K562 (cell line): ENCODE measurements at regions not wholly inside any gene's neighbourhood (a gene's known extent, or its start where the extent isn't known, plus 50 kb on each side); places are given as distances from the start of the nearest gene placed in this dataset.

Source experiments
- ATAC-seq: fragments of 200-7000 bp; cut with Tn5 transposase; 3 replicates; pipeline ENCODE4 v1.9.1; 2020; ENCODE audit warnings: moderate library complexity
- BruUV-seq: library from RNA; stranded (reverse); fragments of 400-500 nt; replicated peaks from 2 replicates; lab custom pipeline; 2021; lab: Mats Ljungman, UMichigan
- CTCF ChIA-PET: fragments of 300-600 bp; formaldehyde crosslinking; extraction: SDS; loops from one replicate; lab custom pipeline; 2021; ENCODE audit warnings: low intra/inter-chr PET ratio; lab: Yijun Ruan, JAX
- POLR2A ChIA-PET: fragments of 300-600, 350-650 bp; sonication (Branson Sonifier 250); formaldehyde crosslinking; extraction: SDS; loops from one replicate; lab custom pipeline; 2021; ENCODE audit warnings: antibody characterized with exemption, inconsistent platforms; lab: Yijun Ruan, JAX
- DNase-seq, 4 experiments: peaks; one replicate each; pipeline versions ENCODE4 v3.0.0 to v3.0.0-alpha.2; 2011 to 2018; ENCODE audit warnings: low spot score in 3 of 4, mixed read lengths in 3 of 4; ENCODE audit errors: extremely low read depth in 1 of 4
- FAIRE-seq: peaks from 2 replicates; lab custom pipeline; 2011; peaks lifted over from hg19 to GRCh38; lab: Jason Lieb, UNC
- H2AFZ ChIP-seq: 2 replicates; pipeline ENCODE4 v1.6.0; 2011; ENCODE audit warnings: low read depth, low read length, control low read depth, inconsistent platforms
- H3K27ac ChIP-seq: fragments of 200-600 bp; 3 replicates; pipeline ENCODE4 v1.8.0; 2011; ENCODE audit warnings: low read depth, mild to moderate bottlenecking, control low read depth, inconsistent platforms, low read length, moderate library complexity, mixed read lengths; ENCODE audit errors: extremely low read depth
- H3K27me3 ChIP-seq, 2 experiments: fragments of 300-600 bp in 1 of 2; 2 replicates in 1 of 2; 3 replicates in 1 of 2; pipeline versions ENCODE4 v1.6.0 to v1.8.0; 2011; ENCODE audit warnings: inconsistent platforms in 2 of 2, low read length in 2 of 2, mild to moderate bottlenecking in 1 of 2, mixed read lengths in 1 of 2, moderate library complexity in 1 of 2; ENCODE audit not compliant: control insufficient read depth in 2 of 2, insufficient read depth in 2 of 2
- H3K36me3 ChIP-seq: fragments of 300-600 bp; 3 replicates; pipeline ENCODE4 v1.8.0; 2011; ENCODE audit warnings: mild to moderate bottlenecking, low read length, inconsistent platforms; ENCODE audit not compliant: control insufficient read depth, insufficient read depth
- H3K4me1 ChIP-seq, 2 experiments: fragments of 200-600 bp in 1 of 2; replicated peaks in 1 of 2; 2 replicates in 1 of 2; 3 replicates in 1 of 2; pipeline versions ENCODE4 v1.5.1 to v1.8.0; 2011; ENCODE audit warnings: inconsistent platforms in 2 of 2, low read length in 2 of 2, mild to moderate bottlenecking in 1 of 2, mixed read lengths in 1 of 2, moderate library complexity in 1 of 2; ENCODE audit not compliant: control insufficient read depth in 2 of 2, insufficient read depth in 2 of 2
- H3K4me2 ChIP-seq: 2 replicates; pipeline ENCODE4 v1.6.1; 2011; ENCODE audit warnings: low read length, control low read depth, inconsistent platforms, mixed read lengths; ENCODE audit not compliant: insufficient read depth
- H3K4me3 ChIP-seq: fragments of 200-600 bp; sonication (generic), shearing (Covaris generic); 2 replicates; pipeline ENCODE4 v1.5.1; 2016; ENCODE audit warnings: control low read depth, inconsistent platforms
- H3K79me2 ChIP-seq: fragments of 200-600 bp; 3 replicates; pipeline ENCODE4 v1.8.0; 2011; ENCODE audit warnings: low read length, inconsistent platforms; ENCODE audit not compliant: control insufficient read depth, insufficient read depth
- H3K9ac ChIP-seq, 2 experiments: 2 replicates each; pipeline versions ENCODE4 v1.6.0 to v1.6.1; 2011; ENCODE audit warnings: low read depth in 2 of 2, low read length in 2 of 2, control low read depth in 1 of 2, inconsistent platforms in 1 of 2, mild to moderate bottlenecking in 1 of 2, mixed read lengths in 1 of 2; ENCODE audit not compliant: insufficient read depth in 1 of 2
- H3K9me1 ChIP-seq: one replicate; pipeline ENCODE4 v1.6.0; 2011; ENCODE audit warnings: inconsistent platforms, mild to moderate bottlenecking, low read length, moderate library complexity; ENCODE audit not compliant: control insufficient read depth, insufficient read depth
- H3K9me3 ChIP-seq: replicated peaks from 2 replicates; pipeline ENCODE4 v1.5.1; 2011; ENCODE audit warnings: low read depth, low read length, inconsistent platforms; ENCODE audit not compliant: control insufficient read depth, insufficient read depth
- H4K20me1 ChIP-seq: replicated peaks from 2 replicates; pipeline ENCODE4 v1.6.1; 2011; ENCODE audit warnings: low read length, inconsistent platforms, mixed read lengths; ENCODE audit not compliant: control insufficient read depth, insufficient read depth
- BACH1 ChIP-seq: fragments of 200-800 bp; sonication (Bioruptor generic); IDR thresholded peaks from 2 replicates; pipeline ENCODE4 v1.6.1; 2016; ENCODE audit warnings: missing genetic modification characterization, missing compliant biosample characterization
- FOXK1 ChIP-seq: sonication (generic); formaldehyde crosslinking; IDR thresholded peaks from 2 replicates; pipeline ENCODE4 v1.8.0; 2022; ENCODE audit warnings: missing genetic modification reagents, mild to moderate bottlenecking, borderline replicate concordance
- HDAC2 ChIP-seq: fragments of 450-650 bp; IDR thresholded peaks from 2 replicates; pipeline ENCODE4 v1.6.1; 2016; ENCODE audit warnings: mild to moderate bottlenecking
- PHF21A ChIP-seq: fragments of 450-650 bp; IDR thresholded peaks from 2 replicates; pipeline ENCODE4 v1.6.1; 2017; ENCODE audit warnings: low read depth, borderline replicate concordance
- SAFB ChIP-seq: fragments of 200-400 bp; formaldehyde crosslinking; IDR thresholded peaks from 2 replicates; pipeline ENCODE4 v1.6.1; 2017; ENCODE audit warnings: low read depth, low read length, borderline replicate concordance
- SMAD3 ChIP-seq: fragments of 450-650 bp; formaldehyde crosslinking; conservative IDR thresholded peaks from 2 replicates; pipeline ENCODE4 v1.4.0; 2020; ENCODE audit warnings: mild to moderate bottlenecking
- STAG1 ChIP-seq: sonication (generic); formaldehyde crosslinking; IDR thresholded peaks from 2 replicates; pipeline ENCODE4 v1.5.0; 2020; ENCODE audit warnings: missing genetic modification reagents, borderline replicate concordance
- TAF7 ChIP-seq: fragments of 450-650 bp; IDR thresholded peaks from 2 replicates; pipeline ENCODE4 v1.6.1; 2016; ENCODE audit warnings: missing genetic modification characterization, missing compliant biosample characterization
- ZFP1 ChIP-seq: fragments of 450-650 bp; formaldehyde crosslinking; IDR thresholded peaks from 2 replicates; pipeline ENCODE4 v1.4.0; 2020; ENCODE audit warnings: mild to moderate bottlenecking, mixed read lengths
- ZNF280B ChIP-seq: fragments of 250-450 bp; sonication (Bioruptor Pico); IDR thresholded peaks from 2 replicates; pipeline ENCODE4 v1.5.1; 2021; ENCODE audit warnings: mild to moderate bottlenecking
- ZNF436 ChIP-seq: fragments of 250-450, 450-650 bp; sonication (Bioruptor Pico); formaldehyde crosslinking; IDR thresholded peaks from 2 replicates; pipeline ENCODE4 v1.7.0; 2020; ENCODE audit warnings: mild to moderate bottlenecking
- WGBS: fragments of 100-300 bp; shearing (Covaris generic); methylation state at CpG from one replicate; pipeline ENCODE4 v1.1.6; 2016; ENCODE audit warnings: low coverage, mixed read lengths; ENCODE audit not compliant: insufficient coverage; ENCODE audit errors: missing lambda C conversion rate; 5-methylcytosine and 5-hydroxymethylcytosine counted together
- in situ Hi-C: fragments of 300-500 bp; cut with MboI; formaldehyde crosslinking; loops from 4 replicates; pipeline ENCODE4 v1.15.0; 2018; ENCODE audit warnings: inconsistent platforms, mixed read lengths
- intact Hi-C: fragments of 100-400 bp; cut with micrococcal nuclease; formaldehyde crosslinking; loops from 2 replicates; pipeline ENCODE4 v1.14.2; 2022
- TF ChIP-seq, protein P1 (sequence below): fragments of 450-650 bp; IDR thresholded peaks from 2 replicates; pipeline ENCODE4 v1.6.1; 2017; ENCODE audit warnings: antibody characterized with exemption

DNA sequence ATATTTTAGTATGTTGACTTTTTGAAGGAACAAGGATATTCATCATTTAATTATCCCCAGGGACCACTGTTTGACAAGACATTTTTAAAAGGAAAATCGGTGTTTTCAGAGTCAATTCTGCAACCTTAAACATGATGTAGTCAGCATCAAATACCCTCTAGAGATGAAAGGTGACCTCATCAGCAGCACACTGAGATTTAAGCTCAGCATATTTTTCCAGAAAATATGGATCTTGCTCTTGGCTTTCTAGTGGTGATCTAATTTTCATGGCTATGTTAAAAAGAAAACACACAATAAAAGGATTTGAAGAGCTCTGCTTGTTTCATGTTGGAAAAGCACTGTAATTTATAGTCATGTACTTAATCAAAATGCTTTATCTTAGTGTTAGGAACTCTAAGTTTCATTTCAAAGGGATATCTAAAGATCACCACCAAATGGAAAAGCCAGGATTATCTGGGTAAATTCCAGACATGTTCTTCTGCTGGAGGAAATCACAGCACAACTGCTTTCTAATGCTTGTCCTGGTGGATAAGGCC, 487.2 kb downstream of the ENC1 start:
- H3K9ac ChIP-seq: no peak overlapping the region
- ATAC-seq: no peak
- WGBS: 0% methylated on average over 1 of the region's 1 CpG
- in situ Hi-C loops (no loop called here), intact Hi-C loops (no loop called here)
- no peak overlapping the region for H3K4me3 ChIP-seq
- DNase-seq: no peak
- no peaks in the 10 kb centered on the region for H3K9me3 ChIP-seq
- H3K27me3 ChIP-seq: no peaks in the 10 kb centered on the region
- no peak for FAIRE-seq
- no peak for TF ChIP-seq ZFP1
- no peak for TF ChIP-seq SMAD3 (CRISPR knock-in tag)
- no peak for TF ChIP-seq ZNF280B (CRISPR knock-in tag)
- no peaks in the 10 kb centered on the region for H3K79me2 ChIP-seq
- no TSS peak for BruUV-seq
- no peak overlapping the region for H2AFZ ChIP-seq
- H3K4me1 ChIP-seq: no peaks in the 10 kb centered on the region
- no peak overlapping the region for H3K4me2 ChIP-seq
- no peaks in the 10 kb centered on the region; the same call in 1 of the 2 replicates for H4K20me1 ChIP-seq
- H3K27ac ChIP-seq: no peak overlapping the region
- no peaks in the 10 kb centered on the region for H3K36me3 ChIP-seq
- H3K9me1 ChIP-seq: no peaks in the 10 kb centered on the region
- ChIA-PET POLR2A (interaction anchor here (0.8 kb wide), 1 partner anchor 160 kb away, joined by 3 read pairs; no protein-coding TSS in a partner anchor), CTCF (no interaction called here)

GRCh38 chr5:74152625-74153254, 487.8 kb downstream of the ENC1 start:
- Histone ChIP-seq H3K4me2 (no peak overlapping the region), H3K36me3 (no peaks in the 10 kb centered on the region), H3K4me1 (no peaks in the 10 kb centered on the region), H3K27me3 (no peaks in the 10 kb centered on the region), H3K27ac (no peak overlapping the region), H4K20me1 (no peaks in the 10 kb centered on the region; the same call in 1 of the 2 replicates), H3K9ac (no peak overlapping the region), H3K9me3 (no peaks in the 10 kb centered on the region), H3K9me1 (no peaks in the 10 kb centered on the region), H3K4me3 (no peak overlapping the region), H2AFZ (no peak overlapping the region), H3K79me2 (no peaks in the 10 kb centered on the region)
- WGBS: 0% methylated on average over 6 of the region's 6 CpGs
- CTCF ChIA-PET: no interaction called here
- no peak for ATAC-seq
- no TSS peak for BruUV-seq
- no peak for FAIRE-seq
- intact Hi-C loops (no loop called here), in situ Hi-C loops (no loop called here)
- POLR2A ChIA-PET: interaction anchor here (0.8 kb wide), 1 partner anchor 160 kb away, joined by 3 read pairs; no protein-coding TSS in a partner anchor
- DNase-seq: no peak
- TF ChIP-seq TAF7 (no peak), FOXK1 (CRISPR knock-in tag) (no peak), PHF21A (no peak), STAG1 (CRISPR knock-in tag) (no peak), HDAC2 (no peak), BACH1 (tag) (no peak), SAFB (no peak), ZNF436 (CRISPR knock-in tag) (no peak)
- TF ChIP-seq, protein P1, sequence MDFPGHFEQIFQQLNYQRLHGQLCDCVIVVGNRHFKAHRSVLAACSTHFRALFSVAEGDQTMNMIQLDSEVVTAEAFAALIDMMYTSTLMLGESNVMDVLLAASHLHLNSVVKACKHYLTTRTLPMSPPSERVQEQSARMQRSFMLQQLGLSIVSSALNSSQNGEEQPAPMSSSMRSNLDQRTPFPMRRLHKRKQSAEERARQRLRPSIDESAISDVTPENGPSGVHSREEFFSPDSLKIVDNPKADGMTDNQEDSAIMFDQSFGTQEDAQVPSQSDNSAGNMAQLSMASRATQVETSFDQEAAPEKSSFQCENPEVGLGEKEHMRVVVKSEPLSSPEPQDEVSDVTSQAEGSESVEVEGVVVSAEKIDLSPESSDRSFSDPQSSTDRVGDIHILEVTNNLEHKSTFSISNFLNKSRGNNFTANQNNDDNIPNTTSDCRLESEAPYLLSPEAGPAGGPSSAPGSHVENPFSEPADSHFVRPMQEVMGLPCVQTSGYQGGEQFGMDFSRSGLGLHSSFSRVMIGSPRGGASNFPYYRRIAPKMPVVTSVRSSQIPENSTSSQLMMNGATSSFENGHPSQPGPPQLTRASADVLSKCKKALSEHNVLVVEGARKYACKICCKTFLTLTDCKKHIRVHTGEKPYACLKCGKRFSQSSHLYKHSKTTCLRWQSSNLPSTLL: no peak
